DMS114 treated with DMSO at 0.1 percent for 48 hours (cell line): ENCODE measurements at regions not wholly inside any gene's neighbourhood (a gene's known extent, or its start where the extent isn't known, plus 50 kb on each side); places are given as distances from the start of the nearest gene placed in this dataset.
A peak's percentile ranks its signal among the peaks of the same experiment; 100 is the strongest.

Experiments
- DNase-seq: peaks from one replicate; lab custom pipeline; 2025; ENCODE audit not compliant: unreplicated experiment; lab: John Stamatoyannopoulos, UW

DNA sequence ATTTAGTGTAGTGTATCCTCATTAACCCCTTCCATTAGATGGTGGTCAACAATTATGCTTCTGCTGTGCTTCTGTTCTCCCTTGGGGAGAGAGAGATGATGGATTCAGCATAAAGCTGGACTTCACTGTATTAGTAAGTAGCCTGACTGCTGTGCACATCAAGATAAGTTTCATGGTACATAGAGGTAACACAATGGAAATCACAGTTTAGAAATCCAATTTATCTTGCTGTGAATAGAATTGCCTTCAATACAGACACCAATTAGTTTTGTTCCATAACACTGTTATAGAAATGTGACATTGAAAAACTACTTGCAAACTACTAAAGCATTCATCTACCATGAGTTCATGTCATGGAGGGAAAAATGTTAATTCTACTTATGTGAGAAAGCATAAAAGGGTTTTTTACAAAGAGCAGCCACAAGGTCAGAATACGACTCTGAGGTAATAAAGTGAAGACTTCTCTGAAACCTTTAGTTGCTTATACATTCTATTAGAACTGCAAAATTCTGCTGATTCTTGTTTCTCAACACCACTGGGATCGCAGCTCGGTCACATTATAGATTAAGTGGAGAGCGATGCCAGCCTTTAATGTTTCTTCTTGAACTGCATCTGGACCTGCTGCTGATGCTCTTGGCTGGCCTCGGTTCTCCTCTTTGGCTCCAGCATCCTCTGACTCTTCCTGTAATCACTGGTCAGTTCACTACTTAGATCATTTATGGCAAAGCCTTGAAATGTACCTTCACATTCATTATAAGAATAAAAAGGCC is 190.8 kb downstream of the ATP23 start:
- DNase-seq: no peak

DNA sequence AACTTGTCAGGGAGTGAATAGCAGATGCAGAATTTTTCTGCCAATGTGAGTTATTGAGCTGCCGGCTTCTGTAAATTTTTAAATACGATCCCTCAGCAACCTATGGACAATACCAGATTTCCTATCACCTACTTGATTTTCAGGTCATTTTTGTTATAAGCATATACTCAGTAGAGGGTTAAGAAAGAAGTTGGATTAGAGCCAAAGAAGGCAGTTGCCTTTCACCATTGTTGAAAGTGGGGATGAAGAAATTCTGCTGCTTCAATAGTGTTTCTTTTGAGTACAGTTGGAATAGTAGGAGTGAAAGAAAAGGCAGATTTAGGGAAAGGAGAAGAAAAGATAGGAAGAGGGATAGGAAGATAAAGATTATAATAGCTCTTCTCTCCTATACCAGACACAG is 197.1 kb downstream of the ATP23 start:
- DNase-seq: no peak

GRCh38 chr12:58139894-58140293 is 198.5 kb downstream of the ATP23 start:
- DNase-seq: no peak

- DNase-seq: no peak
Observed at GRCh38 chr12:58140395-58140794, 199.0 kb downstream of the ATP23 start.

DNA sequence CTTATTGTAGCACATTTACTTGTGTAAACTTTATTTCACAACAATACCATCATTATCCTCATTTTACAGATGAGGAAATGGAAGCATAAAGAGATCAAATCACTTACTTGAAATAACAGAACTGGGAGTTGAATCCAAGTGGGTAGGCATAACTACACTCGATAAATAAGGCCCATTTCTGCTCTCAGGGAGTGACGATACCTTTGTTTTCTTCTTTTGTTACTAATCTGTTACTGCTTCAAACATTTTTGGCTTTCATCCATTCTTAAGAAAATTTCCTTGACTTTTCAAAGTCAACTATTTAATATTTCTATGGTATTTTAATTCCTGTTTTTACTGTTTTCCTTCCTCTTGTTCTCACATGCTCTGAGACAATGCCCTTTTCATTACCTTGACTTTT is 201.6 kb downstream of the ATP23 start:
- DNase-seq: no peak

DNA sequence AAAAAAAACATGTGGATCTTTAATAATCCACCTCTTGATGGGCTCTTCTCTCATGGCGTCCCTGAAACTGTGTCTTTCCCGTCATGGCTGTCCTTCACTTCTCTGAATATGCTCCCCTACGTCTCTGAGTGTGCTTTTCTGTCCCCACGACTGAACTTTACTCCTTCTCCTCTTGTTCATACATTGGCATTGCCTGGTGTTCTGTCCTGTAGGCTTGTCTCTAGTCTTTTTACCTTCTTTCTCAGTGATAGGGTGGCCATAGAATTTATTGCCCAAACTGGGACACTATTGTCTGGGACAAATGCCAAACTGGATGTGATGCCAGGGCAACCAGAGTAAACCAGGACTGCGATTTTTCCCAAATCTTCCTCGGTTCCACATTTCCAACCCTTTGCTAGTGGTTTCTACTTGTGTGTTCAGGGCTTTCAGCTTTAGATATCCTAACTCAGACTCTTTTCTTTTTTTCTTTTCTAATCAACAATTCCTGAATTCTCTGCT is 202.2 kb downstream of the ATP23 start:
- DNase-seq: no peak

GRCh38 chr12:58148405-58148804 is 207.0 kb downstream of the ATP23 start:
- no peak for DNase-seq

GRCh38 chr12:58148976-58149375 is 207.6 kb downstream of the ATP23 start:
- DNase-seq: no peak

GRCh38 chr12:58154359-58154758 is 213.0 kb downstream of the ATP23 start:
- DNase-seq: no peak

- no peak for DNase-seq
Observed at GRCh38 chr12:58156697-58157096, 215.3 kb downstream of the ATP23 start.

DNA sequence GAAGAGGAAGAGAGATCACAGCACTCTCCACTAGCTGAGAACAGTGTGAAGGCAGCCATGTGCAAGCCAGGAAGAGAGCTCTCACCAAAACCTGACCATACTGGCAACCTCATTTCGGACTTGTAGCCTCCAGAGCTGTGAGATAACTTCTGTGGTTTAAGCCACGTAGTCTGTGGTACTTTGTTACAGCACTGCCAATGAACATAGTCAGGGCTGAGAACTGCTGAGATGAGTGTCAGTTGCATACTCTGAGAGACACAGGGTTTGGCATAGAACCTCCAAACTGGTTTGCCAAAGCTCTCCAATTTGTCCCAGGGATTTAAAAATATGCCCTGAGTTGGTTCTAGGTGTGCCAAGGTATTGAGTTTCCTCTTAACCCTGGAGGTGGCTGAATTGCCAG is 218.6 kb downstream of the ATP23 start:
- DNase-seq: no peak

GRCh38 chr12:58161773-58162172 is 220.4 kb downstream of the ATP23 start:
- DNase-seq: no peak

- no peak for DNase-seq
Observed at GRCh38 chr12:58163021-58163420, 221.7 kb downstream of the ATP23 start.

- DNase-seq: no peak
Observed at GRCh38 chr12:58166643-58167042, 225.3 kb downstream of the ATP23 start.

DNA sequence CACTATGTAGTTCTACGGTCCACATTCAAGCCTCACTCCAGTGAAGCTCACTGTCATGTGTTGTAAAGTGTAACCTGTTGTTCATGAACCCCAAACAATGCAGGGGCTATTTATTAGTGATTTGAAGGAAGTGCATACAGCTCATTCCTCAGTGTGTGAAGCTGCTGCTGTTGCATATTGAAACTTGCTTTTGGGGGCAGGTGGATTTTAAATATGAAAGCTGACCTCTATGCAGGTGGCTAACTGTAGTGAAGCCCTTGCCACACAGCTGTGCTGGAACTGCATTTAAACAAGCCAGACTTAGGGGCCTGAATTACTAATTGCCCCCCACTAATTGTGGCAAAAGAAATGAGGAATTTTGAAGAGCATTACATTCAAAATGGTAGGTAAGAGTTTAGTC is 226.3 kb downstream of the ATP23 start:
- no peak for DNase-seq

GRCh38 chr12:58169826-58170225 is 228.5 kb downstream of the ATP23 start:
- no peak for DNase-seq

DNA sequence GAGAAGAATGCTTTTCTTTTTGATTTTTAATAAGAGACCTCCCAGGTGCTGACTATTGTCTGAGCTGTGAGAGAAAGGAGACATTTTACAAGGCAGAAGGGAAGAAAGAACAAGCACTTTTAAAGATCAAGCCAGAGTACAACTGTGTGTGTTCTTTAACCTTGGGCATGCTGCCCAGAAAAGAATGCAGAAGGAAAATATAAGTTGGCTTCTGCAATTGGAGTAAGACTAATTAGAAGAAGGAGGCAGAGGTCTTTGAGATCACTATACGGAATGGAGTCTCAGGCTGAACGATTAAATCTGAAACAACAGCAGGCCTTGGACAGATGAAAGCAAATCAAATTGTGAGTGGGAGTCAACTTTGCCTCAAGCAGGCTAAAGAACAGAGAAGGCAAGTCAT is 230.5 kb downstream of the ATP23 start:
- no peak for DNase-seq

DNA sequence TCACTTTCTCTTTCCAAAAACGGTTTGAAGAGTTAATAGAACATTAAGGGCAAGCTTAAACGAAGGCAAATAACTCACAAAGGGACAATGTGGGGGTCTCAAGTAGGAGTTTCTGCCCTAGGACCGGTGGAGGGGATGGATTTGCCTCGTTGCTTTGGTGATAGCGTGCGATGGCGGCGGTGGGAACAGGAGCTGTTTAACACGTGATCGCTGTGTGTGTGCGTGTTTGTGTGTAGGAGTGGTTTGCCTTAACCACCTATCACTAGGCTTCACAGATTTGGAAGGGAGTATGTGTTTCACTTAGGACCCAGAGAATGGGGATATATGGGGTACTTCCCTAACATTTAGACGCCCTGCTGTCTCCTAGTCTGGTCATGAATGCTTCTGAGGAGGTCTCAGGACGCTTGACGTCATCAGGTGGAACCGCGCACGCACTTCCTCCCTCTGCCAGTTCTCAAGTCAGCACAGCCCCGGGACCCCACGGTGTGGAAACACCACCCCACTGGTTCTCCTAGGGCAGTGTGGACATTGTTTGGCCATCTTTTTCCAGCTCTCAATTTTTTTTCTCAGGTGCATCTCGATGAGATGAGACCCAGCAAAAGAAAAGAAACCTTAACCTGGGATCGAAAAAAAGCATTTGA is 231.2 kb downstream of the ATP23 start:
- DNase-seq: no peak

DNA sequence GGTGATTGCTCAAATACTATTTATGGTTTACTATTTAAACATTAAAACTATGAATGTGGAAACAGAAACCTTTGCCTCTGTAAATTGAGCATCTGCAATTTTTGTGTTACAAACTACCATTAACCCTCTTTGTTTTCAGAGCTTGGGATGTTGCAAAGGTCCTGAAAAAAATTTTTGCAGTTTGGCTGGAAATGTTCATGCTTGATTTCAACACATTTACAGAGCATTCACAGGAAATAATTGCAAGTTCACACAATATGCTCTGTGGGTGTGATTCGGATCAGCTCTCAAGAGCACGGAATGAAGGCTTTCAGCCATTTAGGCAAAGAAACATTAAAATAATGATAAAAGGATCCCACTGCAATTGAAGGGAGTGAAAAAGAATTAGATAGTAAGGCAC is 232.9 kb downstream of the ATP23 start:
- no peak for DNase-seq

- peak; percentile 33 for DNase-seq
Observed at GRCh38 chr12:58176296-58176869, 235.0 kb downstream of the ATP23 start.

GRCh38 chr12:58177366-58177765 is 236.0 kb downstream of the ATP23 start:
- DNase-seq: no peak

DNA sequence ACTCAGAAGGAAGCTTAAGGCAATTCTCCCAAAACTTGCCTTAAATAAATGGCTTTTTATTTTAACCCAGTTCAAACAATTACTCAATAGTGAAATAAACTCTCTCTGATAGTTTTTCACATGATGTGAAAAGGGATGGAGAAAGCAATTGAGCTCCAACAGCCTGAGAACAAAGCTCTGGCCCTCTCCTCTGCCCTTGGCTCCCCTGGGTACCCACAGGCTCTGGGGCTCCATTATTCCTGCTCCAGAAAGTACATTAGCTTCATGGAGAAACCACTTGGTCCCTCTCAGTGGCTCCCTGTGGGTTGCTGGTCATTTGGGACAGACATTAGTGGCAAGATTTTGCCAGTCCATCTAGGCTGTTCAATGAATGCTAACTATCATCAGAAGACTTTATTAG is 242.8 kb downstream of the ATP23 start:
- DNase-seq: no peak
